Neural crest cell (in vitro differentiated cells): ENCODE measurements at regions not wholly inside any gene's neighbourhood (a gene's known extent, or its start where the extent isn't known, plus 50 kb on each side); places are given as distances from the start of the nearest gene placed in this dataset.

Experiments
- DNase-seq: peaks from one replicate; pipeline ENCODE4 v3.0.0; 2021; ENCODE audit warnings: low read depth, mixed read lengths, low spot score
- H3K27ac Mint-ChIP-seq: one replicate; pipeline ENCODE4 v1.8.0; 2021; ENCODE audit warnings: mild to moderate bottlenecking, mixed read lengths; ENCODE audit not compliant: unreplicated experiment
- H3K27me3 Mint-ChIP-seq: 2 replicates; pipeline ENCODE4 v1.8.0; 2021; ENCODE audit warnings: low read depth, mild to moderate bottlenecking, mixed read lengths
- H3K36me3 Mint-ChIP-seq: 2 replicates; pipeline ENCODE4 v1.8.0; 2021; ENCODE audit warnings: low read depth, mild to moderate bottlenecking, mixed read lengths
- H3K4me1 Mint-ChIP-seq: 2 replicates; pipeline ENCODE4 v1.8.0; 2021; ENCODE audit warnings: mixed read lengths
- H3K4me3 Mint-ChIP-seq: one replicate; pipeline ENCODE4 v1.8.0; 2021; ENCODE audit warnings: mild to moderate bottlenecking, mixed read lengths
- H3K9me3 Mint-ChIP-seq: 2 replicates; pipeline ENCODE4 v1.8.0; 2021; ENCODE audit warnings: mixed read lengths
- TF ChIP-seq, protein P1 (sequence below): fragments of 200-600 bp; sonication (generic); conservative IDR thresholded peaks from 2 replicates; pipeline ENCODE4 v1.5.0; 2021; ENCODE audit warnings: antibody characterized with exemption, mild to moderate bottlenecking

DNA sequence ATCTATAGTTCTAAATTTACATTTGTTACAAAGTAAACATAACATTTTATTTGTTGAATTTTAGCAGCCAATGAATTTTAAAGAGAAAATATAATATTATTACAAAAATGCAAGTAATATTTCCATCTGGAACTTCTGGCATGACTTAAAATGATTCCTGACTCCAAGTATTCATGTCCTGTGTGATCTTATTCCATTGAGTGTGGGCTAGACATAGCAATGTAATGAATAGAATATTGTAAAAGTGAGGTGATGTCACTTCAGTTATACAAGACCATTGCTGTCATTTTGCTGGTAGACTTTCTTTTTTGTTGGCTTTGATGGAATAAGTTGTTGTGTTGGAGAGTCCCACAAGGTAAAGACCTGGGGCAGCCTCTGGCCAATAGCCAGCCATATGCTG is 912.2 kb upstream of the PIK3C3 start:
- H3K9me3 Mint-ChIP-seq, result no peaks in the 10 kb centered on the region
- H3K27me3 Mint-ChIP-seq, result no peaks in the 10 kb centered on the region
- peaks cover 7% of the 10 kb centered on the region for H3K4me1 Mint-ChIP-seq
- TF ChIP-seq, protein P1, sequence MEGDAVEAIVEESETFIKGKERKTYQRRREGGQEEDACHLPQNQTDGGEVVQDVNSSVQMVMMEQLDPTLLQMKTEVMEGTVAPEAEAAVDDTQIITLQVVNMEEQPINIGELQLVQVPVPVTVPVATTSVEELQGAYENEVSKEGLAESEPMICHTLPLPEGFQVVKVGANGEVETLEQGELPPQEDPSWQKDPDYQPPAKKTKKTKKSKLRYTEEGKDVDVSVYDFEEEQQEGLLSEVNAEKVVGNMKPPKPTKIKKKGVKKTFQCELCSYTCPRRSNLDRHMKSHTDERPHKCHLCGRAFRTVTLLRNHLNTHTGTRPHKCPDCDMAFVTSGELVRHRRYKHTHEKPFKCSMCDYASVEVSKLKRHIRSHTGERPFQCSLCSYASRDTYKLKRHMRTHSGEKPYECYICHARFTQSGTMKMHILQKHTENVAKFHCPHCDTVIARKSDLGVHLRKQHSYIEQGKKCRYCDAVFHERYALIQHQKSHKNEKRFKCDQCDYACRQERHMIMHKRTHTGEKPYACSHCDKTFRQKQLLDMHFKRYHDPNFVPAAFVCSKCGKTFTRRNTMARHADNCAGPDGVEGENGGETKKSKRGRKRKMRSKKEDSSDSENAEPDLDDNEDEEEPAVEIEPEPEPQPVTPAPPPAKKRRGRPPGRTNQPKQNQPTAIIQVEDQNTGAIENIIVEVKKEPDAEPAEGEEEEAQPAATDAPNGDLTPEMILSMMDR, result no peak
- no peak overlapping the region for H3K27ac Mint-ChIP-seq
- no peaks in the 10 kb centered on the region for H3K36me3 Mint-ChIP-seq
- DNase-seq, result no peak
- no peak overlapping the region for H3K4me3 Mint-ChIP-seq

DNA sequence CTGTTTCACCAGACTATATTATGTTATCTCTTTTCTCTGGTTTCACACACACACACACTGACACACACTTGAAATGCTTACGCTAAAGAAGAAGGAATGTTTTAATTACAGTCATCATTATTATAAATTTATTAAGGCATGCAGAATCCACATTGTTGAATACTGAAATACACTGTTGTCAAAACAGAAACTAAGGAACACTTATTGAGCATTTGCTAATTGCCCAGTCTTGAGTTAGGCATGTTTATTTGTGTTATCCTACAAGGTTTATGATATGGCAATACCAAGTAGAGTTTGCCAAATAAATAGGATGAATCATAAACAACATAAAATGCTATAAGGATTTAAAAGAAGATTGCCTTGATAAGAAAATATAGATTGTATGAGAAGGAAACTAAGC is 917.0 kb upstream of the PIK3C3 start:
- DNase-seq, result no peak
- H3K9me3 Mint-ChIP-seq, result no peaks in the 10 kb centered on the region

GRCh38 chr18:41036346-41036745 is 918.7 kb upstream of the PIK3C3 start:
- no peak overlapping the region for H3K27ac Mint-ChIP-seq
- H3K27me3 Mint-ChIP-seq, result no peaks in the 10 kb centered on the region
- no peak for DNase-seq
- no peak overlapping the region for H3K4me3 Mint-ChIP-seq
- peaks cover 22% of the 10 kb centered on the region for H3K4me1 Mint-ChIP-seq
- H3K9me3 Mint-ChIP-seq, result no peaks in the 10 kb centered on the region
- TF ChIP-seq, protein P1, result no peak
- no peaks in the 10 kb centered on the region for H3K36me3 Mint-ChIP-seq

More for the DNA sequence above, 917.0 kb upstream of the PIK3C3 start:
- no peak overlapping the region for H3K27ac Mint-ChIP-seq
- no peaks in the 10 kb centered on the region for H3K36me3 Mint-ChIP-seq
- no peak overlapping the region for H3K4me3 Mint-ChIP-seq
- TF ChIP-seq, protein P1, result no peak
- H3K4me1 Mint-ChIP-seq, result peaks cover 22% of the 10 kb centered on the region
- no peaks in the 10 kb centered on the region for H3K27me3 Mint-ChIP-seq

DNA sequence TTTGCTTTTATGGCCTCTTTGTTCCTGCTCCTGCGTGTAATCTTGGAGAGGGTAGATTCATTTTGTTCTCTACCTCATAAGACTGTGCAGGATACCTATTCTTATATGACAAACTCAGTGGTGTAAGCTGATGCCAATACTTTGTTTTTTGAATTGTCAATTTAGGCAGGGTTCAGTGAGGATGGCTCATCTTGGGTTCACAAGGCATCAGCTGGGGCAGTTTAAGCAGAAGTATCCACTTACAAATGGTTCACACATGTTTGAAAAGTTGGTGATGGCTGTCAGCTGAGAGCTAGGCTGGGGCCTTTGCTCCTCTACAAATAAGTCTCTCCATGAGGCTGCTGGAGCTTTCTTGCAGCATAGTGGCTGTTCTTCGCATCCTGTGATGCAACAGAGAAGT is 920.6 kb upstream of the PIK3C3 start:
- Mint-ChIP-seq H3K9me3 (no peaks in the 10 kb centered on the region), H3K4me3 (no peak overlapping the region), H3K36me3 (no peaks in the 10 kb centered on the region), H3K4me1 (peaks cover 22% of the 10 kb centered on the region), H3K27ac (no peak overlapping the region), H3K27me3 (no peaks in the 10 kb centered on the region)
- TF ChIP-seq, protein P1, result no peak
- DNase-seq, result no peak

GRCh38 chr18:41025666-41026065 is 929.4 kb upstream of the PIK3C3 start:
- H3K4me3 Mint-ChIP-seq, result no peak overlapping the region
- H3K9me3 Mint-ChIP-seq, result no peaks in the 10 kb centered on the region
- no peaks in the 10 kb centered on the region for H3K36me3 Mint-ChIP-seq
- H3K27me3 Mint-ChIP-seq, result no peaks in the 10 kb centered on the region
- no peak overlapping the region for H3K27ac Mint-ChIP-seq
- H3K4me1 Mint-ChIP-seq, result peaks cover 7% of the 10 kb centered on the region
- TF ChIP-seq, protein P1, result no peak
- no peak for DNase-seq

DNA sequence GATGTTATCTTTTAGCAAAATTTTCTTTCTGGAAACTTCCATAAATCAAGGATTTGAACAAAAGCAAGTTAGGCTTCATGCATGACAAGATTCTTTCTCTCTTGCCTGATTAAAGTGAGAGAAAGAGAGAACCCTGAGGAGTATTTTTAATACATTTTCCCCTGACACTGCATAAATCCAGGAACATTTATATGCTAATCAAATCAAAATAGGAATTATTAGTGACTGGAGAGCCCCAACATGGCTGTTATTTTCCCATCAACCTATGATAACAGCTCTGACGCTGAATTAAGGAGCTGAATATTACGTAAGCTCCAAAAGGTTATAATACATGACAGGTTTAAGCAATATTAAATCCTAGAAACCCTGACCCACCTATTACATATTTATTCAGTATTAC is 930.2 kb upstream of the PIK3C3 start:
- no peak for DNase-seq
- H3K4me3 Mint-ChIP-seq, result no peak overlapping the region
- H3K27me3 Mint-ChIP-seq, result no peaks in the 10 kb centered on the region
- H3K36me3 Mint-ChIP-seq, result no peaks in the 10 kb centered on the region
- peaks cover 7% of the 10 kb centered on the region for H3K4me1 Mint-ChIP-seq
- no peak overlapping the region for H3K27ac Mint-ChIP-seq
- H3K9me3 Mint-ChIP-seq, result no peaks in the 10 kb centered on the region
- TF ChIP-seq, protein P1, result no peak
